K562 (cell line): ENCODE measurements at regions not wholly inside any gene's neighbourhood (a gene's known extent, or its start where the extent isn't known, plus 50 kb on each side); places are given as distances from the start of the nearest gene placed in this dataset.

Experiments used
- ATAC-seq: fragments of 200-7000 bp; cut with Tn5 transposase; 3 replicates; pipeline ENCODE4 v1.9.1; 2020; ENCODE audit warnings: moderate library complexity
- BruUV-seq: library from RNA; stranded (reverse); fragments of 400-500 nt; replicated peaks from 2 replicates; lab custom pipeline; 2021; lab: Mats Ljungman, UMichigan
- CTCF ChIA-PET: fragments of 300-600 bp; formaldehyde crosslinking; extraction: SDS; loops from one replicate; lab custom pipeline; 2021; ENCODE audit warnings: low intra/inter-chr PET ratio; lab: Yijun Ruan, JAX
- POLR2A ChIA-PET: fragments of 300-600, 350-650 bp; sonication (Branson Sonifier 250); formaldehyde crosslinking; extraction: SDS; loops from one replicate; lab custom pipeline; 2021; ENCODE audit warnings: antibody characterized with exemption, inconsistent platforms; lab: Yijun Ruan, JAX
- DNase-seq, 4 experiments: peaks; one replicate each; pipeline versions ENCODE4 v3.0.0 to v3.0.0-alpha.2; 2011 to 2018; ENCODE audit warnings: low spot score in 3 of 4, mixed read lengths in 3 of 4; ENCODE audit errors: extremely low read depth in 1 of 4
- FAIRE-seq: peaks from 2 replicates; lab custom pipeline; 2011; peaks lifted over from hg19 to GRCh38; lab: Jason Lieb, UNC
- H2AFZ ChIP-seq: 2 replicates; pipeline ENCODE4 v1.6.0; 2011; ENCODE audit warnings: low read depth, low read length, control low read depth, inconsistent platforms
- H3K27ac ChIP-seq: fragments of 200-600 bp; 3 replicates; pipeline ENCODE4 v1.8.0; 2011; ENCODE audit warnings: low read depth, mild to moderate bottlenecking, control low read depth, inconsistent platforms, low read length, moderate library complexity, mixed read lengths; ENCODE audit errors: extremely low read depth
- H3K27me3 ChIP-seq, 2 experiments: fragments of 300-600 bp in 1 of 2; 2 replicates in 1 of 2; 3 replicates in 1 of 2; pipeline versions ENCODE4 v1.6.0 to v1.8.0; 2011; ENCODE audit warnings: inconsistent platforms in 2 of 2, low read length in 2 of 2, mild to moderate bottlenecking in 1 of 2, mixed read lengths in 1 of 2, moderate library complexity in 1 of 2; ENCODE audit not compliant: control insufficient read depth in 2 of 2, insufficient read depth in 2 of 2
- H3K36me3 ChIP-seq: fragments of 300-600 bp; 3 replicates; pipeline ENCODE4 v1.8.0; 2011; ENCODE audit warnings: mild to moderate bottlenecking, low read length, inconsistent platforms; ENCODE audit not compliant: control insufficient read depth, insufficient read depth
- H3K4me1 ChIP-seq, 2 experiments: fragments of 200-600 bp in 1 of 2; replicated peaks in 1 of 2; 2 replicates in 1 of 2; 3 replicates in 1 of 2; pipeline versions ENCODE4 v1.5.1 to v1.8.0; 2011; ENCODE audit warnings: inconsistent platforms in 2 of 2, low read length in 2 of 2, mild to moderate bottlenecking in 1 of 2, mixed read lengths in 1 of 2, moderate library complexity in 1 of 2; ENCODE audit not compliant: control insufficient read depth in 2 of 2, insufficient read depth in 2 of 2
- H3K4me2 ChIP-seq: 2 replicates; pipeline ENCODE4 v1.6.1; 2011; ENCODE audit warnings: low read length, control low read depth, inconsistent platforms, mixed read lengths; ENCODE audit not compliant: insufficient read depth
- H3K4me3 ChIP-seq: fragments of 200-600 bp; sonication (generic), shearing (Covaris generic); 2 replicates; pipeline ENCODE4 v1.5.1; 2016; ENCODE audit warnings: control low read depth, inconsistent platforms
- H3K79me2 ChIP-seq: fragments of 200-600 bp; 3 replicates; pipeline ENCODE4 v1.8.0; 2011; ENCODE audit warnings: low read length, inconsistent platforms; ENCODE audit not compliant: control insufficient read depth, insufficient read depth
- H3K9ac ChIP-seq, 2 experiments: 2 replicates each; pipeline versions ENCODE4 v1.6.0 to v1.6.1; 2011; ENCODE audit warnings: low read depth in 2 of 2, low read length in 2 of 2, control low read depth in 1 of 2, inconsistent platforms in 1 of 2, mild to moderate bottlenecking in 1 of 2, mixed read lengths in 1 of 2; ENCODE audit not compliant: insufficient read depth in 1 of 2
- H3K9me1 ChIP-seq: one replicate; pipeline ENCODE4 v1.6.0; 2011; ENCODE audit warnings: inconsistent platforms, mild to moderate bottlenecking, low read length, moderate library complexity; ENCODE audit not compliant: control insufficient read depth, insufficient read depth
- H3K9me3 ChIP-seq: replicated peaks from 2 replicates; pipeline ENCODE4 v1.5.1; 2011; ENCODE audit warnings: low read depth, low read length, inconsistent platforms; ENCODE audit not compliant: control insufficient read depth, insufficient read depth
- H4K20me1 ChIP-seq: replicated peaks from 2 replicates; pipeline ENCODE4 v1.6.1; 2011; ENCODE audit warnings: low read length, inconsistent platforms, mixed read lengths; ENCODE audit not compliant: control insufficient read depth, insufficient read depth
- ARID3A ChIP-seq: IDR thresholded peaks from 2 replicates; pipeline ENCODE4 v1.6.1; 2012; ENCODE audit warnings: low read depth, low read length, improper control_type of control experiment, borderline replicate concordance
- CCAR2 ChIP-seq: fragments of 200-400 bp; formaldehyde crosslinking; IDR thresholded peaks from 2 replicates; pipeline ENCODE4 v1.6.1; 2017; ENCODE audit warnings: mild to moderate bottlenecking, low read depth, low read length
- CREB3 ChIP-seq: fragments of 450-650 bp; conservative IDR thresholded peaks from 2 replicates; pipeline ENCODE4 v1.6.1; 2016; ENCODE audit warnings: missing genetic modification characterization, low read depth, mild to moderate bottlenecking, missing compliant biosample characterization, moderate library complexity
- ELF2 ChIP-seq: fragments of 250-450 bp; sonication (Bioruptor Pico); IDR thresholded peaks from 2 replicates; pipeline ENCODE4 v1.5.0; 2021; ENCODE audit warnings: mild to moderate bottlenecking
- FOXA3 ChIP-seq, 2 experiments: fragments of 450-650 bp in 1 of 2; sonication (generic) in 1 of 2; formaldehyde crosslinking; IDR thresholded peaks in 1 of 2; conservative IDR thresholded peaks in 1 of 2; 2 replicates each; pipeline versions ENCODE4 v1.4.0 to v1.8.0; 2020 to 2022; ENCODE audit warnings: mild to moderate bottlenecking in 2 of 2, missing genetic modification reagents in 1 of 2
- GTF2B ChIP-seq: IDR thresholded peaks from 2 replicates; pipeline ENCODE4 v1.6.1; 2011; ENCODE audit not compliant: insufficient read length; ENCODE audit errors: extremely low read depth
- HLTF ChIP-seq: fragments of 450-650 bp; IDR thresholded peaks from 2 replicates; pipeline ENCODE4 v1.6.1; 2016
- ILK ChIP-seq: fragments of 450-650 bp; IDR thresholded peaks from 2 replicates; pipeline ENCODE4 v1.6.1; 2016; ENCODE audit warnings: missing genetic modification characterization, low read depth, mild to moderate bottlenecking, missing compliant biosample characterization, moderate library complexity, borderline replicate concordance
- SRSF3 ChIP-seq: fragments of 200-400 bp; formaldehyde crosslinking; IDR thresholded peaks from 2 replicates; pipeline ENCODE4 v1.6.1; 2016; ENCODE audit warnings: mild to moderate bottlenecking, low read length, moderate library complexity; ENCODE audit not compliant: insufficient read depth
- TEAD2 ChIP-seq: fragments of 450-650 bp; IDR thresholded peaks from 2 replicates; pipeline ENCODE4 v1.6.1; 2016; ENCODE audit warnings: missing genetic modification characterization, control low read depth, missing compliant biosample characterization
- TRIM28 ChIP-seq: fragments of 450-650 bp; IDR thresholded peaks from 2 replicates; pipeline ENCODE4 v1.6.1; 2017
- WGBS: fragments of 100-300 bp; shearing (Covaris generic); methylation state at CpG from one replicate; pipeline ENCODE4 v1.1.6; 2016; ENCODE audit warnings: low coverage, mixed read lengths; ENCODE audit not compliant: insufficient coverage; ENCODE audit errors: missing lambda C conversion rate; 5-methylcytosine and 5-hydroxymethylcytosine counted together
- in situ Hi-C: fragments of 300-500 bp; cut with MboI; formaldehyde crosslinking; loops from 4 replicates; pipeline ENCODE4 v1.15.0; 2018; ENCODE audit warnings: inconsistent platforms, mixed read lengths
- intact Hi-C: fragments of 100-400 bp; cut with micrococcal nuclease; formaldehyde crosslinking; loops from 2 replicates; pipeline ENCODE4 v1.14.2; 2022

GRCh38 chr6:156123731-156124130 is 653.4 kb upstream of the ARID1B start:
- CTCF ChIA-PET = no interaction called here
- H3K36me3 ChIP-seq = no peaks in the 10 kb centered on the region
- in situ Hi-C loops = no loop called here

GRCh38 chr6:156121973-156122372 is 655.2 kb upstream of the ARID1B start:
- ATAC-seq (no peak), FAIRE-seq (no peak), DNase-seq (no peak)
- 1% methylated on average over 6 of the region's 6 CpGs for WGBS
- Histone ChIP-seq H3K27ac (no peak overlapping the region), H3K4me3 (no peak overlapping the region), H3K9me1 (no peaks in the 10 kb centered on the region), H3K9ac (no peak overlapping the region), H4K20me1 (no peaks in the 10 kb centered on the region), H3K36me3 (no peaks in the 10 kb centered on the region), H3K4me1 (no peaks in the 10 kb centered on the region), H2AFZ (no peak overlapping the region), H3K4me2 (no peak overlapping the region), H3K79me2 (no peaks in the 10 kb centered on the region), H3K9me3 (no peaks in the 10 kb centered on the region), H3K27me3 (no peaks in the 10 kb centered on the region)
- CTCF ChIA-PET = no interaction called here
- in situ Hi-C loops = no loop called here
- BruUV-seq = no TSS peak
- POLR2A ChIA-PET = no interaction called here
- intact Hi-C loops = no loop called here
- no peak for TF ChIP-seq GTF2B
- no peak for TF ChIP-seq CREB3 (tag)
- TF ChIP-seq FOXA3 (CRISPR knock-in tag; conservative IDR thresholded peaks at IDR 0.05 in 1 of 2, IDR thresholded peaks at IDR 0.05 in 1 of 2) = no peak
- no peak for TF ChIP-seq SRSF3
- no peak for TF ChIP-seq TRIM28
- TF ChIP-seq CCAR2 = no peak
- TF ChIP-seq TEAD2 = no peak
- TF ChIP-seq HLTF = no peak
- no peak for TF ChIP-seq ELF2 (CRISPR knock-in tag)

More at GRCh38 chr6:156123731-156124130, 653.4 kb upstream of the ARID1B start:
- DNase-seq (no peak), ATAC-seq (no peak), FAIRE-seq (no peak)
- H3K27ac ChIP-seq = no peak overlapping the region
- H4K20me1 ChIP-seq = no peaks in the 10 kb centered on the region
- H3K9ac ChIP-seq = no peak overlapping the region
- WGBS = 2% methylated on average over 5 of the region's 5 CpGs
- no peaks in the 10 kb centered on the region for H3K9me3 ChIP-seq
- no TSS peak for BruUV-seq
- H3K79me2 ChIP-seq = no peaks in the 10 kb centered on the region
- TF ChIP-seq ARID3A (no peak), ILK (tag) (no peak)
- H3K9me1 ChIP-seq = no peaks in the 10 kb centered on the region
- H3K4me1 ChIP-seq = no peaks in the 10 kb centered on the region
- H3K27me3 ChIP-seq = no peaks in the 10 kb centered on the region
- intact Hi-C loops = no loop called here
- POLR2A ChIA-PET = no interaction called here
- no peak overlapping the region for H3K4me3 ChIP-seq
- no peak overlapping the region for H3K4me2 ChIP-seq
- H2AFZ ChIP-seq = no peak overlapping the region
